Tibial nerve (tissue), 4 donors: ENCODE measurements at regions not wholly inside any gene's neighbourhood (a gene's known extent, or its start where the extent isn't known, plus 50 kb on each side); places are given as distances from the start of the nearest gene placed in this dataset.

ENCODE experiments used
- EP300 ChIP-seq, 2 donors: sonication (generic); formaldehyde crosslinking; IDR thresholded peaks; one replicate each; pipeline ENCODE4 v1.6.1; 2017; ENCODE audit warnings: antibody characterized with exemption in 2 of 2, mild to moderate bottlenecking in 1 of 2
- POLR2A ChIP-seq, 2 donors: fragments of 450-650 bp; IDR thresholded peaks; one replicate each; pipeline ENCODE4 v1.6.1; 2017; ENCODE audit warnings: antibody characterized with exemption in 2 of 2, mild to moderate bottlenecking in 2 of 2, moderate library complexity in 2 of 2
- TF ChIP-seq, protein P1 (sequence below), 5 experiments: fragments of 200-600 bp in 3 of 5; fragments of 450-650 bp in 2 of 5; sonication (generic) in 3 of 5; IDR thresholded peaks; one replicate each; pipeline ENCODE4 v1.5.1; 2016 to 2019; ENCODE audit warnings: antibody characterized with exemption in 5 of 5, mild to moderate bottlenecking in 3 of 5, moderate library complexity in 2 of 5

DNA sequence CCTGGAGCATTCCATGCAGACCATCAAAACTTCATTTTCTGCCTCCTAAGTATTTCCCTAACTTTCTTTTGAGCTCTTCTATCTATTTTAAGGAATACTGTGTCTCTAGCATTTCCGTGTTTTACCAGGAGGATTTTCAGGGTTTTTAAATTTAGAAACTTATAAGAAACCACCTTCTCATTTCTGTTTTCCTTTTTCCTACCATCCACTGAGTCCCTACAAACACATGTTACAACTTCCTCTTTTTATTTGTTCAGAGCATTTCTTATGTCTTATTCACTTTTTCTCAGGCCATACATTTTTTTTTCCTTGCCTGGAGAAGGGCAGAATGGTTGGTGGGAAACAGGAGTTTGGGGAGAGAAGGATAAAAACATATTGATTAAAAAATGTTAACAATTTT is 130.0 kb upstream of the BMP5 start:
- TF ChIP-seq, protein P1, sequence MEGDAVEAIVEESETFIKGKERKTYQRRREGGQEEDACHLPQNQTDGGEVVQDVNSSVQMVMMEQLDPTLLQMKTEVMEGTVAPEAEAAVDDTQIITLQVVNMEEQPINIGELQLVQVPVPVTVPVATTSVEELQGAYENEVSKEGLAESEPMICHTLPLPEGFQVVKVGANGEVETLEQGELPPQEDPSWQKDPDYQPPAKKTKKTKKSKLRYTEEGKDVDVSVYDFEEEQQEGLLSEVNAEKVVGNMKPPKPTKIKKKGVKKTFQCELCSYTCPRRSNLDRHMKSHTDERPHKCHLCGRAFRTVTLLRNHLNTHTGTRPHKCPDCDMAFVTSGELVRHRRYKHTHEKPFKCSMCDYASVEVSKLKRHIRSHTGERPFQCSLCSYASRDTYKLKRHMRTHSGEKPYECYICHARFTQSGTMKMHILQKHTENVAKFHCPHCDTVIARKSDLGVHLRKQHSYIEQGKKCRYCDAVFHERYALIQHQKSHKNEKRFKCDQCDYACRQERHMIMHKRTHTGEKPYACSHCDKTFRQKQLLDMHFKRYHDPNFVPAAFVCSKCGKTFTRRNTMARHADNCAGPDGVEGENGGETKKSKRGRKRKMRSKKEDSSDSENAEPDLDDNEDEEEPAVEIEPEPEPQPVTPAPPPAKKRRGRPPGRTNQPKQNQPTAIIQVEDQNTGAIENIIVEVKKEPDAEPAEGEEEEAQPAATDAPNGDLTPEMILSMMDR (IDR thresholded peaks at IDR 0.05) = no peak
- TF ChIP-seq POLR2A (IDR thresholded peaks at IDR 0.05) (no peak), EP300 (IDR thresholded peaks at IDR 0.05) (no peak)
